BJ (cell line): ENCODE measurements at regions not wholly inside any gene's neighbourhood (a gene's known extent, or its start where the extent isn't known, plus 50 kb on each side); places are given as distances from the start of the nearest gene placed in this dataset.

ENCODE experiments used
- CTCF ChIA-PET: fragments of 350-600 bp; formaldehyde crosslinking; extraction: SDS; loops from one replicate; lab custom pipeline; 2021; ENCODE audit warnings: antibody characterized with exemption, inconsistent platforms; lab: Yijun Ruan, JAX
- POLR2A ChIA-PET: fragments of 300-600 bp; sonication (Branson Sonifier 250); formaldehyde crosslinking; extraction: SDS; loops from one replicate; lab custom pipeline; 2021; ENCODE audit warnings: antibody characterized with exemption; lab: Charles Lee
- DNase-seq: peaks from one replicate; pipeline ENCODE4 v3.0.0-alpha.2; 2011; ENCODE audit warnings: low read depth
- H3K27me3 ChIP-seq: 2 replicates; pipeline ENCODE4 v1.6.0; 2011; ENCODE audit warnings: low read length; ENCODE audit not compliant: control insufficient read depth, insufficient read depth
- H3K36me3 ChIP-seq: 2 replicates; pipeline ENCODE4 v1.5.1; 2011; ENCODE audit warnings: low read length; ENCODE audit not compliant: control insufficient read depth, insufficient read depth
- H3K4me3 ChIP-seq: 2 replicates; pipeline ENCODE4 v1.5.1; 2011; ENCODE audit warnings: low read depth, mild to moderate bottlenecking, control low read depth, low read length
- CTCF ChIP-seq: IDR thresholded peaks from 2 replicates; pipeline ENCODE4 v1.5.1; 2011; ENCODE audit warnings: low read depth, mild to moderate bottlenecking, control low read depth, inconsistent platforms, low read length, moderate library complexity; ENCODE audit not compliant: insufficient read depth

GRCh38 chr17:77437017-77437416 is 296.2 kb downstream of the SEC14L1 start:
- POLR2A ChIA-PET, result no interaction called here
- CTCF ChIA-PET, result interaction anchor here (0.8 kb wide), 2 partner anchors 12 to 57 kb away, joined by 3 read pairs; no protein-coding TSS in a partner anchor

GRCh38 chr17:77437747-77438146 is 297.0 kb downstream of the SEC14L1 start:
- POLR2A ChIA-PET, result no interaction called here
- no peak overlapping the region for H3K4me3 ChIP-seq

More at GRCh38 chr17:77437017-77437416, 296.2 kb downstream of the SEC14L1 start:
- Histone ChIP-seq H3K4me3 (no peak overlapping the region), H3K36me3 (peaks cover 10% of the 10 kb centered on the region), H3K27me3 (no peaks in the 10 kb centered on the region)
- DNase-seq, result no peak
- TF ChIP-seq CTCF, result no peak

GRCh38 chr17:77438241-77439188 is 297.7 kb downstream of the SEC14L1 start:
- no peaks in the 10 kb centered on the region for H3K27me3 ChIP-seq
- no peak overlapping the region for H3K4me3 ChIP-seq
- H3K36me3 ChIP-seq, result peaks cover 10% of the 10 kb centered on the region
- ChIA-PET CTCF (interaction anchor here (0.9 to 3.4 kb wide), 3 partner anchors 9 to 37 kb away, joined by 3 to 17 read pairs (median 3); no protein-coding TSS in a partner anchor), POLR2A (no interaction called here)
- TF ChIP-seq CTCF, result no peak
- DNase-seq, result no peak

More at GRCh38 chr17:77437747-77438146, 297.0 kb downstream of the SEC14L1 start:
- CTCF ChIA-PET, result interaction anchor here (0.8 to 1.1 kb wide), 3 partner anchors 8 to 37 kb away, joined by 3 read pairs; no protein-coding TSS in a partner anchor
- Histone ChIP-seq H3K36me3 (peaks cover 10% of the 10 kb centered on the region), H3K27me3 (no peaks in the 10 kb centered on the region)
- no peak for TF ChIP-seq CTCF
- DNase-seq, result no peak

- ChIA-PET CTCF (interaction anchor here (3.4 kb wide), 1 partner anchor 10 kb away, joined by 17 read pairs; no protein-coding TSS in a partner anchor), POLR2A (no interaction called here)
- peaks cover 10% of the 10 kb centered on the region for H3K36me3 ChIP-seq
- DNase-seq, result no peak
- TF ChIP-seq CTCF, result no peak
- no peak overlapping the region for H3K4me3 ChIP-seq
- H3K27me3 ChIP-seq, result no peaks in the 10 kb centered on the region
Observed at GRCh38 chr17:77439189-77440018, 298.6 kb downstream of the SEC14L1 start.
